ENCODE measurements at regions not wholly inside any gene's neighbourhood (a gene's known extent, or its start where the extent isn't known, plus 50 kb on each side); places are given as distances from the start of the nearest gene placed in this dataset.

GRCh38 chr3:89699771-89700170, 592.4 kb downstream of the EPHA3 start:
- no peak overlapping the region for H3K27ac ChIP-seq (ENCODE audit: extremely low read depth, low read depth, low read length)
- no peaks in the 10 kb centered on the region for H3K9me3 ChIP-seq (ENCODE audit: control insufficient read depth, insufficient read depth, low read depth, low read length)
- no peak overlapping the region for H3K4me3 ChIP-seq (ENCODE audit: low read depth, low read length)
- TF ChIP-seq ZNF175 (tag by site-specific recombination; IDR thresholded peaks at IDR 0.05) = no peak
- no peak for TF ChIP-seq ZNF501 (tag by site-specific recombination; IDR thresholded peaks at IDR 0.05)
- TF ChIP-seq ZBTB6 (tag by site-specific recombination; IDR thresholded peaks at IDR 0.05) = no peak
- no peak for TF ChIP-seq ZNF664 (tag by site-specific recombination; IDR thresholded peaks at IDR 0.05)
- no peak for TF ChIP-seq ZNF302 (tag by site-specific recombination; IDR thresholded peaks at IDR 0.05; ENCODE audit: low read depth)
- TF ChIP-seq GLIS1 (tag by site-specific recombination; IDR thresholded peaks at IDR 0.05) = no peak
- no peak for TF ChIP-seq ZNF354C (tag by site-specific recombination; IDR thresholded peaks at IDR 0.05; ENCODE audit: borderline replicate concordance, low read depth)
- TF ChIP-seq ZNF837 (tag by site-specific recombination; IDR thresholded peaks at IDR 0.05) = no peak
- TF ChIP-seq ZNF449 (tag by site-specific recombination; IDR thresholded peaks at IDR 0.05) = no peak
- TF ChIP-seq ZNF274 (IDR thresholded peaks at IDR 0.05; ENCODE audit: low read length) = no peak
- TF ChIP-seq ZNF274 (tag by site-specific recombination; IDR thresholded peaks at IDR 0.05; ENCODE audit: borderline replicate concordance) = no peak
- no peak for TF ChIP-seq KLF9 (tag by site-specific recombination; IDR thresholded peaks at IDR 0.05; ENCODE audit: low read depth)
- no peak for TF ChIP-seq ZNF626 (tag by site-specific recombination; IDR thresholded peaks at IDR 0.05)
- no peak for TF ChIP-seq ZBTB48 (tag by site-specific recombination; IDR thresholded peaks at IDR 0.05)
- TF ChIP-seq KLF1 (tag by site-specific recombination; IDR thresholded peaks at IDR 0.05) = no peak
- no peak for TF ChIP-seq ZNF76 (tag by site-specific recombination; IDR thresholded peaks at IDR 0.05; ENCODE audit: borderline replicate concordance, low read depth)
- no peak for TF ChIP-seq ZBTB8A (tag by site-specific recombination; IDR thresholded peaks at IDR 0.05)
- TF ChIP-seq REST (tag by site-specific recombination; IDR thresholded peaks at IDR 0.05) = no peak
- no peak for TF ChIP-seq TSHZ1 (tag by site-specific recombination; IDR thresholded peaks at IDR 0.05; ENCODE audit: borderline replicate concordance)
- TF ChIP-seq ZNF239 (tag by site-specific recombination; IDR thresholded peaks at IDR 0.05) = no peak
- no peak for TF ChIP-seq ZNF704 (tag by site-specific recombination; IDR thresholded peaks at IDR 0.05)
- peaks cover 2% of the 10 kb centered on the region; the same call in 1 of the 2 replicates for H3K4me1 ChIP-seq (ENCODE audit: control insufficient read depth, insufficient read depth, low read length)
- ChIA-PET CTCF (no interaction called here), POLR2A (no interaction called here)
- H3K36me3 ChIP-seq (ENCODE audit: control insufficient read depth in 2 of 2, insufficient read depth in 1 of 2, low read length in 2 of 2) = no peaks in the 10 kb centered on the region

Data from HEK293 (cell line).